B cell (primary cell): ENCODE measurements at regions not wholly inside any gene's neighbourhood (a gene's known extent, or its start where the extent isn't known, plus 50 kb on each side); places are given as distances from the start of the nearest gene placed in this dataset.

Experiments
- CTCF ChIP-seq: fragments of 200-600 bp; IDR thresholded peaks from one replicate; pipeline ENCODE4 v1.8.0; 2022; ENCODE audit warnings: antibody characterized with exemption, mild to moderate bottlenecking
- EZH2 ChIP-seq: IDR thresholded peaks from 2 replicates; pipeline ENCODE4 v1.6.1; 2012; ENCODE audit warnings: borderline replicate concordance, low read depth, mild to moderate bottlenecking, moderate library complexity, low read length; ENCODE audit not compliant: insufficient read depth, poor library complexity, severe bottlenecking

GRCh38 chr1:101075926-101076325, 50.3 kb upstream of the DPH5 start:
- TF ChIP-seq EZH2: no peak
- TF ChIP-seq CTCF: no peak
